Lower lobe of right lung (tissue), 2 donors: ENCODE measurements at regions not wholly inside any gene's neighbourhood (a gene's known extent, or its start where the extent isn't known, plus 50 kb on each side); places are given as distances from the start of the nearest gene placed in this dataset.
"Not testable (repeated sequence)": the region's sequence is repeated elsewhere in the genome, so short reads cannot be mapped to it uniquely, and the experiment has no call there.

Experiments used
- ATAC-seq, 2 donors: fragments of 200-7000 bp; cut with Tn5 transposase; one replicate each; pipeline ENCODE4 v1.9.1; 2020 to 2022; ENCODE audit warnings: mild to moderate bottlenecking in 2 of 2, moderate library complexity in 2 of 2
- DNase-seq: peaks from one replicate; pipeline ENCODE4 v3.0.0-alpha.2; 2020
- H3K27ac ChIP-seq: fragments of 200-600 bp; one replicate; pipeline ENCODE4 v1.8.0; 2022
- H3K27me3 ChIP-seq: fragments of 200-600 bp; one replicate; pipeline ENCODE4 v1.8.0; 2022; ENCODE audit warnings: low read depth
- H3K36me3 ChIP-seq: fragments of 200-600 bp; one replicate; pipeline ENCODE4 v1.8.0; 2022; ENCODE audit warnings: mild to moderate bottlenecking
- H3K4me1 ChIP-seq: fragments of 200-600 bp; one replicate; pipeline ENCODE4 v1.8.0; 2022
- H3K4me3 ChIP-seq: fragments of 200-600 bp; one replicate; pipeline ENCODE4 v1.8.0; 2022; ENCODE audit warnings: mild to moderate bottlenecking
- H3K9me3 ChIP-seq: fragments of 200-600 bp; one replicate; pipeline ENCODE4 v1.8.0; 2022
- CTCF ChIP-seq: fragments of 200-600 bp; IDR thresholded peaks from one replicate; pipeline ENCODE4 v1.8.0; 2022; ENCODE audit warnings: antibody characterized with exemption, mild to moderate bottlenecking
- intact Hi-C: fragments of 100-400 bp; cut with DNase I; formaldehyde crosslinking; loops from one replicate; pipeline ENCODE4 v1.11.0; 2022
- donor health status: DM: no; HTN: yes; CAD: no; lungs with severe emphysema.

GRCh38 chr5:67878933-67879332, 336.6 kb upstream of the PIK3R1 start:
- H3K4me1 ChIP-seq: peaks cover 2% of the 10 kb centered on the region
- H3K9me3 ChIP-seq: no peaks in the 10 kb centered on the region
- no peaks in the 10 kb centered on the region for H3K36me3 ChIP-seq
- no peak for TF ChIP-seq CTCF
- ATAC-seq (no peak), DNase-seq (no peak)
- H3K4me3 ChIP-seq: no peak overlapping the region
- intact Hi-C loops: no loop called here
- no peaks in the 10 kb centered on the region for H3K27me3 ChIP-seq
- no peak overlapping the region for H3K27ac ChIP-seq

- Histone ChIP-seq H3K4me1 (peaks cover 6% of the 10 kb centered on the region), H3K4me3 (no peak overlapping the region), H3K9me3 (no peaks in the 10 kb centered on the region), H3K27me3 (no peaks in the 10 kb centered on the region), H3K36me3 (no peaks in the 10 kb centered on the region), H3K27ac (no peak overlapping the region)
- intact Hi-C loops: no loop called here
- DNase-seq: no peak
- no peak for TF ChIP-seq CTCF
- ATAC-seq: no peak
Observed at GRCh38 chr5:67876371-67876770, 339.2 kb upstream of the PIK3R1 start.

- Histone ChIP-seq H3K27ac (no peak overlapping the region), H3K4me1 (peaks cover 6% of the 10 kb centered on the region), H3K4me3 (no peak overlapping the region), H3K36me3 (no peaks in the 10 kb centered on the region), H3K9me3 (no peaks in the 10 kb centered on the region), H3K27me3 (no peaks in the 10 kb centered on the region)
- DNase-seq (no peak), ATAC-seq (no peak)
- TF ChIP-seq CTCF: no peak
- intact Hi-C loops: no loop called here
Observed at GRCh38 chr5:67875601-67876000, 340.0 kb upstream of the PIK3R1 start.

- Histone ChIP-seq H3K27ac (no peak overlapping the region), H3K4me3 (no peak overlapping the region), H3K36me3 (no peaks in the 10 kb centered on the region), H3K9me3 (no peaks in the 10 kb centered on the region), H3K4me1 (peaks cover 6% of the 10 kb centered on the region), H3K27me3 (no peaks in the 10 kb centered on the region)
- intact Hi-C loops: no loop called here
- no peak for TF ChIP-seq CTCF
- DNase-seq: no peak
- peak in 1 of 2 donors; percentile 88 for ATAC-seq
Observed at GRCh38 chr5:67873935-67874334, 341.6 kb upstream of the PIK3R1 start.

GRCh38 chr5:67870662-67871061, 344.9 kb upstream of the PIK3R1 start:
- peaks cover 6% of the 10 kb centered on the region for H3K4me1 ChIP-seq
- H3K9me3 ChIP-seq: no peaks in the 10 kb centered on the region
- H3K27me3 ChIP-seq: no peaks in the 10 kb centered on the region
- DNase-seq (no peak), ATAC-seq (no peak)
- no peak for TF ChIP-seq CTCF
- no peaks in the 10 kb centered on the region for H3K36me3 ChIP-seq
- intact Hi-C loops: no loop called here
- H3K4me3 ChIP-seq: no peak overlapping the region
- H3K27ac ChIP-seq: no peak overlapping the region

- ATAC-seq, H3K27ac ChIP-seq, H3K36me3 ChIP-seq, DNase-seq, H3K9me3 ChIP-seq, H3K27me3 ChIP-seq, H3K4me3 ChIP-seq, H3K4me1 ChIP-seq, intact Hi-C loops: not testable (repeated sequence)
Observed at GRCh38 chr5:67864335-67864734, 351.2 kb upstream of the PIK3R1 start.
